ENCODE measurements at regions not wholly inside any gene's neighbourhood (a gene's known extent, or its start where the extent isn't known, plus 50 kb on each side); places are given as distances from the start of the nearest gene placed in this dataset.
"Not testable (repeated sequence)": the region's sequence is repeated elsewhere in the genome, so short reads cannot be mapped to it uniquely, and the experiment has no call there.

DNA sequence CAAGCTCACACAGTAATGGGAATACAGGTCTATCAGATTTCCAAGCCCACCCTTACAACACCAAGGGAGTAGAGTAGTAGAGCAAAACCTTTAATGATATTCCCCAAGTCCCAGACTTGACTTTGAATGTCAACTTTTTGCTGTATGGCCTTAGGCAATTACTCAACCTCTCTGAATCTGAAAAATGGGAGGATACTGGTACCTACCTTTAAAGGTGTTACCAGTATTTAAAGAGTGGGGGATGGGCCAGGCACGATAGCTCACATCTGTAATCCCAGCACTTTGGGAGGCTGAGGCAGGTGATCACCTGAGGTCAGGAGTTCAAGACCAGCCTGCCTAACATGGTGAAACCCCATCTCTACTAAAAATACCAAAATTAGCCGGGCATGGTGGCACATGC is 115.2 kb upstream of the TBX5 start:
- TF ChIP-seq, protein P1, sequence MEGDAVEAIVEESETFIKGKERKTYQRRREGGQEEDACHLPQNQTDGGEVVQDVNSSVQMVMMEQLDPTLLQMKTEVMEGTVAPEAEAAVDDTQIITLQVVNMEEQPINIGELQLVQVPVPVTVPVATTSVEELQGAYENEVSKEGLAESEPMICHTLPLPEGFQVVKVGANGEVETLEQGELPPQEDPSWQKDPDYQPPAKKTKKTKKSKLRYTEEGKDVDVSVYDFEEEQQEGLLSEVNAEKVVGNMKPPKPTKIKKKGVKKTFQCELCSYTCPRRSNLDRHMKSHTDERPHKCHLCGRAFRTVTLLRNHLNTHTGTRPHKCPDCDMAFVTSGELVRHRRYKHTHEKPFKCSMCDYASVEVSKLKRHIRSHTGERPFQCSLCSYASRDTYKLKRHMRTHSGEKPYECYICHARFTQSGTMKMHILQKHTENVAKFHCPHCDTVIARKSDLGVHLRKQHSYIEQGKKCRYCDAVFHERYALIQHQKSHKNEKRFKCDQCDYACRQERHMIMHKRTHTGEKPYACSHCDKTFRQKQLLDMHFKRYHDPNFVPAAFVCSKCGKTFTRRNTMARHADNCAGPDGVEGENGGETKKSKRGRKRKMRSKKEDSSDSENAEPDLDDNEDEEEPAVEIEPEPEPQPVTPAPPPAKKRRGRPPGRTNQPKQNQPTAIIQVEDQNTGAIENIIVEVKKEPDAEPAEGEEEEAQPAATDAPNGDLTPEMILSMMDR (IDR thresholded peaks at IDR 0.05; ENCODE audit: extremely low read depth in 1 of 2, insufficient read depth in 1 of 2, low read depth in 1 of 2, low read length in 2 of 2) = not testable (repeated sequence)
- TF ChIP-seq EZH2 (IDR thresholded peaks at IDR 0.05; ENCODE audit: borderline replicate concordance, low read depth, low read length, severe bottlenecking) = not testable (repeated sequence)
